NCI-H128 (cell line): ENCODE measurements at regions not wholly inside any gene's neighbourhood (a gene's known extent, or its start where the extent isn't known, plus 50 kb on each side); places are given as distances from the start of the nearest gene placed in this dataset.

Experiments used
- DNase-seq: peaks from one replicate; lab custom pipeline; 2025; ENCODE audit not compliant: unreplicated experiment; lab: John Stamatoyannopoulos, UW

DNA sequence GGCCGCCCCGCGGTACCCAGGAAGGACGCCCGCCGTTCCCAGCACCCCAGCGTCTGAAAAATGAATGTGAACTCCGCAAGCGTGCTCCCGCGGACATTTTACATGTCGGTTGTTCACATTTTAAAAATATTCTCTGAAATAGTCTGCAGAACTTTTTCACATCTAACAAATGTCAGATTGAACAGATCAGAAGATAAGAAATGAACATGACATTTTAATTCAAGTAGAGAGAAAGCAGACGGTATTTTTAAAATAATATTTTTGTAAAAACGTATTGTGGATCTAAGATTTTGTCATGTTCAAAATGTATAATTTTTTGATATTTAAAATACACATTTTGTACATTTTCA, 101.8 kb upstream of the DIO3 start:
- DNase-seq: no peak

DNA sequence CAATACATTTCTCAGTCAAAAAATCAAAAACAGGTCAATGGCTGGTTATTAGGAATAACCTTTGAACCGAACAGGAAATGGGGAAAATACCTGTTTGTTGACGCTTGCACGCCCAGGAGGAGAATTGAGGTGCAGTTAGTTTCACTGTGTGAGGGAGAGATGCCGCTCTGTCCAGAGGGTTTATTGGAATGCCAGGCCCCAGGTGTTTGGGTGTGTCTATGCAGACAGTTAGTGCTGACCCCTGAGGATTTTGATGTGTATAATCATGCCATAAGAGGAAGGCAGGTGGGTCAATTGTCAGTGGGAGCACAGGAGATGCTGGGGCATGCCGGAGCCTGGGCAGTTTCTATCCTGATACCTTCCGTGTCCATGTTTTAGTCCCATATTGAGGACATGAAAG, 100.8 kb upstream of the DIO3 start:
- DNase-seq: no peak

DNA sequence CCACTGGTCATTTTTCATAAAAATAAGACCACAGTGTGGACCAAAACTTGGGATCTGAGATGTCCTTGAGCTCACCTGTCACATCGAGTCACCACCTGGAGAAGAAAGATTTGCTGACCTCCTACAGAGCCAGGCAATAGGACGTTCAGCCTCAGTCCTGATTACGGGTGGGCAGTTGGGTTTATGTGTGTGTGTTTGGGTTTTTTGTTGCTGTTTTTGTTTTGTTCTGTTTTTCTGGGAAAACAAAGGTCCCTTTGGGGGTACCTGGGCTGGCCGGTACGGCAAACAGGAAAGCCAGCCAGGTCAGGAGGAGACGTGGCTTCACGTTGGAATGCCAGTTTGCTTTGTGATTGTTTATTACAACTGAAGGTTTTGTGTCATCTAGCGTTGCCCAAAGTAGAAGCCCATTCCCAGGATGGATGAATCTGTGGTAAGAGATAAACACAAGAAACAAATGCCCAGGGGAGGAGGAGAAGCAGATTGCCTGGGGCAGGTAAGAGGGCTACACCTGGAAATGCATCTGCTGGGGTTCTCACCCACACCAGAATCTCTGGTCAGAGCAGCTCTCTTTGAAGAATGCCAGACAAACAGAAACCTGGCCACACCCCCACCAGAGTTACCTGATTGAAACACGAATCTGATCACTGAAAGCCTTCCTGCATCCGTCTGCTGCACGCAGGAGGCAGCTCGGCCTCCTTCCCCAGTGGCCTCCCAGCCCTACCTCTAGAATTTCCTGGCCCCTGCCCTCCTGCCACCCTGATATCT, 100.1 kb upstream of the DIO3 start:
- no peak for DNase-seq

DNA sequence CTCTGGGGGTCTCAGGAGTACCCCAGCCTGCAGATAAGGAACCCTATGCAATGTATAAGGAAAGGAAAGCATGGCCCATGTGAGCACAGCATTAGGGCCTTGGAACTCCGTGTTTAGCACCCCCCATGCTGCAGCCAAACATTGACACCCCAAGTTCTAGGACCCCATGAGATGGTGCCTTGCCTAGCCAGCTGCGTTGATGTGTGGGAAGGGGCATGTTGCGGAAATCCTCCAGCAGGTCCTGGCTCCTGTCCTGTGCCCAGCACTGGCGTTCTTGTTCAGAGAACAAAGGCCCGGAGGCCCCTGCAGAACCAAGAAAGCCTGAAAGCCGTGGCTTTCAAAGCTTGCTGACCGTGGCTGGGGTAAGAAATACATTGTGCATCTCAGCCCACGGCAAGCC, 99.4 kb upstream of the DIO3 start:
- DNase-seq: no peak

DNA sequence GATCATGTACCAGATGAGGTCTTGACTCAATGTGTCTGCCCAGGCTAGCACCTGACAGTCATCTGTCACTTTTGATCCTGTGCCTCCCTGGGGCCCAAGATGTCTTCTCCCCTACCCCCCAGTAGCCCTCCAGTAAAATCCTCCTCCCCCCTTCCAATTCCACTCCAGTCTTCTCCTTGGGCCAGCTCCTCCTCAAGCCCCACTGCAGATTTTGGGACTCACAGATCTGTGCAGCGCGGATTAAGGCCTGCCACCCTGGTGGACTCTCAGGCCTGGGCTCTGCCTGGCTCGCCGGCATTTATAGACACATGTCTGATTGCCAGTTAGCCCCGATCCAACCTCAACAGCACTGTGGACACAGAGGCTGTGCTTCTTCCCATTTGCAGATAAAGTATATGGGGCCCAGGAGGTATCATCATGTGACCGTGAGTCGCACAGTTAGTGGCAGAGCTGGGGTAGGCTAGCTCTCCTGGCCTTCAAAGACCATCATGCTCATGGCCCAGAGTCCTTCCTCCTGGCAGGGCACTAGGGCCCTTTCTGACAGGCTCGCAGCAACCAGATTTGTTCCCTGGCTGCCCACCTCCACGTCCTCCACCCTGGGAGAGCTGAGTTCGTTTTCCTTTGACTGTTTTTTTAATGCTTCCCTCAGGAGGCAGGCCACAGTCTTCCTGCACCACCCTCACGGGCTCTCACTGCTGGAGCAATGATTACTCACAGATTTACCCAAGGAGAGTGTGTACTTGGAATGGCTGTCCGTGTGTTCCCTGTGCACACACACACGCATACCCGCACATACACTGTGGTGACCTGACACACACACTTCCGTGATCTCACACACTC, 98.3 kb upstream of the DIO3 start:
- DNase-seq: no peak

DNA sequence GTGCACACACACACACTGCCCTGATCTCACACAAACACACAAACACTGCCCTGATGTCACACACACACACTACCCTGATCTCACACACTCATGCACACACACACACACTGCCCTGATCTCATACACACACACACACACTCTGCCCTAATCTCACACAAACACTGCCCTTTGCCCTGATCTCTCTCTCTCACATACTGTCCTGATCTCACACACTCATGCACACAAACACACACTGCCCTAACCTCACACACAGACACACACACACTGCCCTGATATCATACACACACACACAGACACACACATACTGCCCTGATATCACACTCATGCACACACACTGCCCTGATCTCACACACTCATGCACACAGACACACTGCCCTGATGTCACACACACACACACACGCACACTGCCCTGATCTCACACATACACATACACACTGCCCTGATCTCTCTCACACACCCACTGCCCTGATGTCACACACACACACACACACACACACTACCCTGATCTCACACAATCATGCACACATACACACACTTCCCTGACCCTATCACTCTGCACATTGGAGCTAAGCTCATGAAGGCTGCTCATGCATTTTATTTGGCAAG, 97.6 kb upstream of the DIO3 start:
- DNase-seq: no peak

DNA sequence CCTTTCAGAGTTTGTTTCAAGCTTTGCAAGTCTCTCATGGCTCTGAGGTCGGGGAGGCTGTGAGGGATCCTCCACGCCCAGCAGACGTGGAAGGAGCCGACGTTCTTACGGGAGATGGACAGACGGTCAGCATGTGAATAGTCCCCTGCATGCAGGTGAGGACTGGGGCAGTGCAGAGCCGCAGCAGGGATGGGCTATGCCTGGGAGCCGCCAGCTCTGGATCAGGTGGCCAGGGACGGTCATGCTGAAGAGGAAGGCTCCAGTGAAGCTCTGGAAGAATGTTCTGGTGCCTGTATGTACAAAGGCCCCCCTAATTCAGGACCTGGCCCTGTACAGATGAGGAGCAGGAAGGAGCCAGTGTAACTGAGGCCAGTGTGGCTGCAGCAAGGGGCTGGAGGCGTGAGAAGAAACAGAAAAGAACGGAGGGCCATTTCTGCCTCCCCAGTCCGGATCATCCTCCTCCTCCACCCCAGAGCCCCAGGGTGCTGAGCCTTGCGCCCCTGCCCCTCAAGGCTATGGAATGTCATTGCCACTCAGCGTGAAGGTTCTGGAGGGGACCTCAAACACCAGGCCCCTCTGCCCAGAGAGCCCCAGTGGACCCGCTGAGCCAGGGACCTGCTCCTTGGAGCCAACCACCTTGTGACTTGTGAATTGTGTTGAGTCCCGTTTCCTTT, 96.8 kb upstream of the DIO3 start:
- no peak for DNase-seq

DNA sequence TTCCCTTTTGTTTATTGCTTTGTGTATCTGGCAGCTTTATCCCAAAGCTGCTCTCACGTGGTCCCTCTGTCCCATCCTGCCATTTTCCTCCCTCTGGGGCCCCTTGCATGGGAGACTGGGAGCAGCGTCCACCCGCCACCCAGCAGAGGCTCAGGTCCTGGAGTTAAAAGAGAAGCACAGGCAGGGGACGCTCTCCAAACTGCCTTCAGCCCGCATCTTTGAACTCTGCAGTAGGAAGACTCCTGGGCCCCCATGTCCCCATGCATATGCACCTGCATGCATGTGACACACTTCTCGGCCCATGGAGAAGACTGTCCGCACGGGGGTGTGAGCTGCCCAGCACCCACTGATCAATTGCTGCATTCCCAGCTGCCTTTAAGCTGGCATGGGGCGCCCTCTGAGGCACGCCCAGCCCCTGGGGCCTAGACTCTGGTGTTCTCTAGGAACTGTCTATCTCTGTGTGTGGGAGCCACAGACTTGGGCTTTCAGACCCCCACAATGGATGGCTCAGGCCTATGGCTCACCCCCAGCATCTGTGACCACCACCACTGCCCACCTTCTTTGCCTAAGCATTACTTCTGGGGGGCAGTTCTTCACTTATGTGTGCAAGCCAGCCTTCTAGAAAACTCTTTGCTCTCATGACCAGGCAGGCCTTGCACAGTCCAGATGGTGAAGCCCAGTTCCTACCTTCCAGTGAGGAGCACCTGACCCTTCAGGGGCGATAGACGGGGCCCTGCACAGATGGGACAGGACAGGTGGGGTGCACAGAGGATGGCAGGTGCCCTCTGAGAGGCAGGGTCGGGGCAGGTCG, 96.1 kb upstream of the DIO3 start:
- no peak for DNase-seq

DNA sequence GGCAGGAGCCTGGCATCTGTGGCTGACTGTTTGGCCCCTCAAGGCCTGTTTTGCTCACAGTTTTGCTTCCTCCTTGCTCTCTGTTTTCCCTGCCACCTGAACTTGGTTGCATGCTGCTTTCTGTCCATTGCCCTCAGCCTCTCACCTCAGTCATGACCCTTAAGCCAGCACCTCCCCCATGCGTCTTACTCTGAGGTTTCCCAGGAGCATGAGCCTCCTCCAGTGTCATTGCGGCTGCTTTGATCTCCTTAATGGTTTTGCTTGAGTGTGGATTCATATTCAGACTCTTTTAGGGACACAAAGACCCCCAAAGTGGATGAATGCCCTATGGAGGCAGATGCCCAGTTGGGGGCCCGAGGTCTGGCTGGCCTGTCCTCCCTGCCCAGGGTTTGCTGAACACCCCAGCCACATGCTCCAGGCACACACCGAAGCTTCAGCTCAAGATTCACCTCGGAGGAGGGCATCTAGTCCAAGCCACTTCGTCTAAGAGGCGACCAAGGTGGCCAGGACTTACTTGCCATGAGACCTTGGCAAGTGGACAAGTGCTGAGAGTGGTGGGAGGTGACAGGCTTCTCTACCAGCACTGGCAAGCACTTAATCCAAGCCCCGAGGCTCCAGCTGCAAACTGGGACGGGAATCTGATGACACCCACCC, 95.4 kb upstream of the DIO3 start:
- DNase-seq: no peak

DNA sequence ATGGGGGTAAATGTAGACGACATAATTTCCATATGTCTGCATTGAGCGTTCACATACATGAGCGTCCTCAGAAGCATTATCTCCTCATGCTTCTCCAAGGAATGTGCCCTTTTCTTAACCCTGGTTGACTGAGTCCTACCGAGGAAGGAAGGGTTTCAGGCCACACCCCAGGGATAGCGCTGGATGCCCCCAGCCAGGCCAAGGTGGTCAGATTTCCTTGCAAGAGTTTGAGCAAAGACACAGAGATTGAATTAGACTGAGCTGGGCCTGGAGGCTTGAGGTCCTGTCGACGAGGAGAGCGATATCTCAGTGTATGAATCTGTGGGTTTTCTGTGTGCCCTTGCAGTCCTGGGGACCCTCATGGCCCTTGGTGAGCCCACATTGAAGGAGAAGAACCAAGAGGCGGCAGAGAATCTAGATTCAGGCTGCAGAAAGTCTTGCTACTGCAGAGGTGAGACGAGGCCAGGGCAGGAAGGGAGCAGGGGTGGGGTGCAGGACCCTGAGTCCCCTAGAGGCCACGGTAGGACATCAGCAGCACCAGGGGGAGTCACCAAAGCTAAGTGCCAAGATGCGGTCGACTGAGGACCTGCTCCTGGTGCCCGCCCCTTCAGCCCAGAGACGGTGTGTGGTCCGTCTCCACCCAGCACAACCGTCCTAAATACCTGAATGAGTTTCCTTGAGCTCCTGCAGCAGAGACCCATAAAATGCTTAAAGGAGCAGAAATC, 94.7 kb upstream of the DIO3 start:
- DNase-seq: no peak

DNA sequence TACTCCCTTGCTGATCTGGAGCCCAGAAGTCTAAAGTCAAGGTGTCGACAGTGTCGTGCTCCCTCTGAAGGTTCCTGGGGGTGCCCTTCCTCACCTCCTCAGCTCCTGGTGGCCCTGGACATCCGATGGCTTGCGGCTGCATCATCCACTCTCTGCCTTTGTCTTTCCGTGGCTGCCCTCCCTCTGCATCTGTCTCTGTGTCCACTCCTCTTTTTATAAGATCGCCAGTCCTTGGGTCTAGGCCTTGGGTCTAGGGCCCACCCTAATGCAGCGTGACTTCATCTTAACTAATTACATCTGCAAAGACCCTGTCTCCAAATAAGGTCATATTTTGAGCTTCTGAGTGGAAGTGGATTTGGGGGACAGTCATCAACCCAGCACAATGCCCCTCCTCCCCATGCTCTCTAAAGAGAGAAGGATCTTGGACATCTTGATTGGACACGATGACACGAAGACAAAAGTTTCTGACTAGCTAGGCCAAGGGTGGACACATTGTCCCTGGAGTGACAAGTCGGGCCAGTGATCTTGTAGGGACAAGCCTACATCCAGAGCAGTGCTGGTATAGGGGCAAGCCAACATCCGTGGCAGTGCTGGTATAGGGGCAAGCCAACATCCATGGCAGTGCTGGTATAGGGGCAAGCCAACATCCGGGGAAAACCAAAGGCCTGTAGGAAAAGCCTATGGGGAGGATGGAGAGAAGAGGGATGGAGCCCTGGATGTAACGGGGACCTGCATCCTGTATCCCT, 93.9 kb upstream of the DIO3 start:
- no peak for DNase-seq

DNA sequence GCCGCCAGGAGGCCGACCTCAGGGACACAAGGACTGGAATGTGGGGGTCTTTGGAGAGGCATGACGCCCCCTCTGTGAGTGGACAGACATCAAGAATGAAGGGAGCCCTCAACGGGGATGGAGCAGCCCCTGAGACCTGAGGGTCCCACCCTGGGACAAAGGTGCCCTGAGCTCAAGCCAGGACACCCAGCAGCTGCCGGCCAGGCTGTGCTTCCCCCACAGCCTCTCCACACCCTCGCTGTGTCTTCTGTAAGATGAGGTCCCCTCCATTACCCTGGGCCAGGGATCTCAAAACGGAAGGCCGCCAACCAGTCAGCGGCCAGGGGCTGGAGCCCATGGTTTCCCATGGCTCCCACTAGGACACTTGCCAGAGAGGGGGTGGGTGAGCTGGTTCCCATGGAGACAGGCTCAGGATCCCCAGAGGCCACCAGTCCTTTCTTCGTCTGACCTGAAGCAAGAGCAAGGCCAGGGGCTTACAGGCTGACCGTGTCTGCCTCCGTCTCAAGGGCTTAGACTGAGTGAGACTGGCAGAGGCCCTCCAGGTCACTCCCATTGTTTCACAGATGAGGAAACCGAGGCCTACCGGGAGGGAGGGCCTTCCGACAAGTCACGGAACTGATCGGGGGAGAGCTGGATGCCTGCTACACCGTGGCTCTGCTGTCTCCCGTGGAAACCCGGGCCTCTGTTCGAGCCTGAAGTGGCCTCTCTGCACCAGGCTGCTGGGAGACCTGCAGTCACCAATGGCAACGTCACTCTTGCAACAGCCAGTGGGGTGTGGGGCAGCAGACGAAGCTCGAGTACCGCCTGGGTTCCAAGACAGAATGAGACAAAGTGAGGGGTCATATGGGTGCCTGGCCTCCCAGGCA, 91.7 kb upstream of the DIO3 start:
- DNase-seq: no peak

DNA sequence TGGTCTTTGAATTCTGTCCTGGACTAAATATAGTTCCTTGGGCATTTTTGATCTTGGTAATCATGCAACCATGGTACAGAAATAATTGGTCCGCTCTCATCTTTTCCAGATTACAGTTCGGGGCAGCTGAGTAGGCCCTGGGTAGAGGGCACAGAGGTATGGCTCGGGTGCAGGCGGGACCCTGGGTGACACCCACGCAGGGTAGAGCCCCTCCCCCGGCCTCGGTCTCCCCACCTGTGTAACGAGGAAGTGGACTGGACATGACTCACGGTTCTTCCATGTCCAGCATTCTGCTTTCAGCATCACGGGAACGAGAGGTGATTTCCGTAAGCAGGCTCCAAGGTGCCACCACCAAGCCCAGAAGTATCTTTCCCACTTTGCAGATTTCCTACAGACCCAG, 91.0 kb upstream of the DIO3 start:
- no peak for DNase-seq

DNA sequence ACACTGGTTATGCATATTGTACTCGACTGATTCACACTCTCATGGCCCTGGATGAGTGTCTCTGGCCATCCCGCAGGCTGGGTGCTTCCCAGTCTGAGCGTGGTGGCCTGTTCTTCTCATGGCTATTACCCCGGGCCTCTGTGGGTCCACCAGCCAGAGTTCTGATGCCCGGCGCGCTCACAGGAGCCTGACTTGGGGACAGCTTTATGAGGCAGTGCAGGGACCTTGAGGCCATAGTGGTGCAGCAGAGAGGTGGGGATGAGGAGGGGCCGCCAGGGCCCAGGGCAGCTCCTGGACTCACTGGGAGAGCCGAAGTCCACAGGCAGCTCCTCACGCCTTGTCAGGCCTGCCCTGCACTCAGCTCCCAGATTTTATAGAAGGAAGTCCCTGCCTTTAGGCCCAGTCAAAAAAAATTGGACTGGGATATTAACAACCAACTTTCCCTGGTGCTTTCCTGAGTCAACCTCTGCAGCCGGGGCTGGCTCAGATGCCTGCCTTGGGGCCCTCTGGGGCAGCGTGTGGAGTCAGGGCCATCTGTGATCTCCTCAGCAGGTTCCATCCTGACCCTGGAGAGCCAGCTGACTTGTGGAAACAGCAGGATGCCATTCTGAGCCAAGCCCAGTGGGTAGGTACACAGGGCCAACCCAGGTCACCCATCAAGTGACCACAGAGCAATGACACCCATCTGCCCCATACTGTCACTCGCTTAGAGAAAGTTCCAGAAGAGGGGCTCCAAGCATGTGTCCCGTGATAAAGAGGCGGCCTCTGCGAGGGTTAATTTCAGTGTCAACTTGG, 89.4 kb upstream of the DIO3 start:
- no peak for DNase-seq

DNA sequence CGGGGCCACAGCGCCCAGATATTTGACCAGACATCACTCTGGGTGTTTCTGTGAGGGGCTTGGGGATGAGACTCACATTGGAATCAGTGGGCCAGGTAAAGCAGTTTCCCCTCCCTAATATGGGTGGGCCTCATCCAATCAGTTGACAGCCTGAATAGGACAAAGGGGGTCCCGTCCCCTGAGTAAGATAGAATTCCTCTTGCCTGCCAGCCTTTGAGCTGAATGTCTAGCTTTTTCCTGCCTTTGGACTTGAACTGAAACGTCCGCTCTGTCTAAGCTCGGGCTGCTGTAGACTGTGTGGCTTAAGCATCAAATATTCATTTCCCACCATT, 88.8 kb upstream of the DIO3 start:
- no peak for DNase-seq

DNA sequence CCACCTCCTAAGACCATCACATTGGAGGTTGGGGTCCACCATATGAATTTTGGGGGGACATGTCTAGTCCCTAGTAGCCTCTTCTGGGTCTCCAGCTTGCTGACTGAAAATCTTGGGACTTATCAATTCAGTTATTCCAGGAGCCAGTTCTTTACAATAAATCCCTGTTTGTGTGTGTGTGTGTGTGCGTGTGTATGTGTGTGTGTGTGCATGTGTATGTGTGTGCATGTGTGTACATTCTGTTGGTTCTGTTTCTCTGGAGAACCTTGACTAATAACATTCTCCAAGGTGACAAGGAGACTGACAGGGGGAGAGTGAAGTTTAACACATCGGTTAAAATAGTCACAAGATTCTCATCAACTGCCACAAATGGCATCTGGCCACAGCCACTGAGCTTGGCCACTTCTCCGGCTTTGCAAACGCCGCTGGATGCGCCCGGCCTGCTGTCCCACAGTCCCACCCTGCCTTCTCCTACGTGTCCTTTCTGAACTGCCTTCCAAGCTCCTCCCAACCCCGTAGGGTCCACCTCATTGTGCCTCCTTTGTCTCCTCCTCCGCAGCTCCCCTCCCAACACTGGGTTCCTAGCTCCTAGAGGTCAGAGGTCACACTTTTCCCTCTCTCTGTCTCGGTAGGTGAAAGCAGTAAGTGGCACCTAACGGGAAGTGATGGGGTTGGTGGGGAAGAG, 88.1 kb upstream of the DIO3 start:
- DNase-seq: no peak
